Vagina (tissue), 2 donors: ENCODE measurements at regions not wholly inside any gene's neighbourhood (a gene's known extent, or its start where the extent isn't known, plus 50 kb on each side); places are given as distances from the start of the nearest gene placed in this dataset.

Experiments used
- DNase-seq, 2 donors: peaks; one replicate each; pipeline ENCODE4 v3.0.0-alpha.2; 2017; ENCODE audit errors: extremely low spot score in 2 of 2
- H3K27ac ChIP-seq: fragments of 200-600 bp; sonication (generic); one replicate; pipeline ENCODE4 v1.5.1; 2019
- H3K27me3 ChIP-seq: fragments of 200-600 bp; sonication (generic); one replicate; pipeline ENCODE4 v1.5.1; 2019
- H3K36me3 ChIP-seq, 2 donors: fragments of 200-600 bp; sonication (generic); one replicate each; pipeline ENCODE4 v1.5.1; 2017 to 2019
- H3K4me1 ChIP-seq: fragments of 200-600 bp; sonication (generic); one replicate; pipeline ENCODE4 v1.5.1; 2019
- H3K4me3 ChIP-seq, 2 donors: fragments of 200-600 bp; sonication (generic); 1 replicate in 1 of 2; 2 replicates in 1 of 2; pipeline ENCODE4 v1.5.1; 2016 to 2019
- H3K9me3 ChIP-seq: fragments of 200-600 bp; sonication (generic); one replicate; pipeline ENCODE4 v1.5.1; 2019
- CTCF ChIP-seq, 3 experiments: fragments of 450-650 bp in 2 of 3; fragments of 200-600 bp in 1 of 3; sonication (generic) in 1 of 3; IDR thresholded peaks; one replicate each; pipeline ENCODE4 v1.5.1; 2017 to 2019; ENCODE audit warnings: antibody characterized with exemption in 3 of 3, mild to moderate bottlenecking in 2 of 3, moderate library complexity in 2 of 3
- POLR2A ChIP-seq, 2 donors: fragments of 450-650 bp; IDR thresholded peaks; one replicate each; pipeline ENCODE4 v1.6.1; 2017; ENCODE audit warnings: antibody characterized with exemption in 2 of 2, mild to moderate bottlenecking in 2 of 2, moderate library complexity in 2 of 2
- POLR2AphosphoS5 ChIP-seq, 2 donors: sonication (generic); formaldehyde crosslinking; IDR thresholded peaks; one replicate each; pipeline ENCODE4 v1.9.0; 2017; ENCODE audit warnings: antibody characterized with exemption in 2 of 2, mild to moderate bottlenecking in 2 of 2, low read depth in 1 of 2; ENCODE audit not compliant: insufficient read depth in 1 of 2
- intact Hi-C: fragments of 100-400 bp; cut with DNase I; formaldehyde crosslinking; loops from one replicate; pipeline ENCODE4 v1.15.1; 2023

GRCh38 chr2:129914538-129915302 lies 64.7 kb upstream of the RAB6C start:
- Histone ChIP-seq H3K9me3 (peaks cover 15% of the 10 kb centered on the region), H3K27me3 (no peaks in the 10 kb centered on the region), H3K4me1 (no peaks in the 10 kb centered on the region), H3K36me3 (no peaks in the 10 kb centered on the region), H3K4me3 (no peak overlapping the region), H3K27ac (no peak overlapping the region)
- intact Hi-C loops: no loop called here
- TF ChIP-seq POLR2A (IDR thresholded peaks at IDR 0.05): no peak
- no peak for TF ChIP-seq POLR2AphosphoS5 (IDR thresholded peaks at IDR 0.05; ENCODE audit: insufficient read depth in 1 of 2, low read depth in 1 of 2)
- no peak for TF ChIP-seq CTCF (IDR thresholded peaks at IDR 0.05)
- peak; percentile 52 to 91 for DNase-seq

GRCh38 chr2:129915303-129915840 lies 64.1 kb upstream of the RAB6C start:
- no peaks in the 10 kb centered on the region for H3K4me1 ChIP-seq
- DNase-seq: peak; percentile 16 to 72

GRCh38 chr2:129918604-129919003 lies 60.9 kb upstream of the RAB6C start:
- H3K27me3 ChIP-seq: no peaks in the 10 kb centered on the region
- H3K9me3 ChIP-seq: peaks cover 15% of the 10 kb centered on the region
- H3K36me3 ChIP-seq: no peaks in the 10 kb centered on the region
- no peak for DNase-seq
- H3K27ac ChIP-seq: no peak overlapping the region
- TF ChIP-seq POLR2AphosphoS5 (IDR thresholded peaks at IDR 0.05; ENCODE audit: insufficient read depth in 1 of 2, low read depth in 1 of 2): no peak
- no peak for TF ChIP-seq CTCF (IDR thresholded peaks at IDR 0.05)
- TF ChIP-seq POLR2A (IDR thresholded peaks at IDR 0.05): no peak
- intact Hi-C loops: no loop called here
- H3K4me1 ChIP-seq: peaks cover 6% of the 10 kb centered on the region
- no peak overlapping the region for H3K4me3 ChIP-seq

More at GRCh38 chr2:129915303-129915840, 64.1 kb upstream of the RAB6C start:
- Histone ChIP-seq H3K27me3 (no peaks in the 10 kb centered on the region), H3K9me3 (peaks cover 15% of the 10 kb centered on the region), H3K27ac (no peak overlapping the region), H3K36me3 (no peaks in the 10 kb centered on the region), H3K4me3 (no peak overlapping the region)
- intact Hi-C loops: no loop called here
- no peak for TF ChIP-seq POLR2A (IDR thresholded peaks at IDR 0.05)
- no peak for TF ChIP-seq CTCF (IDR thresholded peaks at IDR 0.05)
- no peak for TF ChIP-seq POLR2AphosphoS5 (IDR thresholded peaks at IDR 0.05; ENCODE audit: insufficient read depth in 1 of 2, low read depth in 1 of 2)

- TF ChIP-seq POLR2AphosphoS5 (IDR thresholded peaks at IDR 0.05; ENCODE audit: insufficient read depth in 1 of 2, low read depth in 1 of 2): no peak
- no peak for TF ChIP-seq POLR2A (IDR thresholded peaks at IDR 0.05)
- no peak for TF ChIP-seq CTCF (IDR thresholded peaks at IDR 0.05)
- H3K27ac ChIP-seq: no peak overlapping the region
- H3K9me3 ChIP-seq: peaks cover 12% of the 10 kb centered on the region
- intact Hi-C loops: no loop called here
- peaks cover 6% of the 10 kb centered on the region for H3K4me1 ChIP-seq
- peak in 1 of 2 donors; percentile 70 for DNase-seq
- no peaks in the 10 kb centered on the region for H3K27me3 ChIP-seq
- no peaks in the 10 kb centered on the region for H3K36me3 ChIP-seq
- H3K4me3 ChIP-seq: no peak overlapping the region
Observed at GRCh38 chr2:129922571-129923264, 56.7 kb upstream of the RAB6C start.
